ENCODE measurements at regions not wholly inside any gene's neighbourhood (a gene's known extent, or its start where the extent isn't known, plus 50 kb on each side); places are given as distances from the start of the nearest gene placed in this dataset.

GRCh38 chr13:103759361-103759760 lies 693.1 kb upstream of the SLC10A2 start:
- Histone ChIP-seq H3K36me3 (ENCODE audit: control insufficient read depth, insufficient read depth, low read length) (no peaks in the 10 kb centered on the region), H3K4me1 (ENCODE audit: control insufficient read depth, insufficient read depth, low read length) (no peaks in the 10 kb centered on the region), H2BK5ac (ENCODE audit: low read depth, low read length, poor library complexity, severe bottlenecking) (no peak overlapping the region), H4K20me1 (ENCODE audit: insufficient read depth, low read length) (no peaks in the 10 kb centered on the region), H2AK5ac (ENCODE audit: low read depth, low read length) (no peak overlapping the region), H4K5ac (ENCODE audit: low read depth, low read length) (no peak overlapping the region), H3K9me1 (ENCODE audit: insufficient read depth, low read length) (no peaks in the 10 kb centered on the region), H3K79me1 (ENCODE audit: low read depth in 1 of 2, low read length in 2 of 2) (no peaks in the 10 kb centered on the region), H3K27me3 (ENCODE audit: control insufficient read depth, insufficient read depth, low read length) (no peaks in the 10 kb centered on the region), H3K4ac (ENCODE audit: low read depth, low read length) (no peak overlapping the region), H3K9me3 (ENCODE audit: control insufficient read depth, insufficient read depth, low read length) (peaks cover 2% of the 10 kb centered on the region), H3K4me2 (ENCODE audit: low read depth, low read length) (no peak overlapping the region), H2AFZ (replicated peaks; ENCODE audit: low read length, poor library complexity) (no peak overlapping the region), H3K23ac (ENCODE audit: low read depth, low read length) (no peak overlapping the region), H3K14ac (replicated peaks; ENCODE audit: low read depth, low read length) (no peak overlapping the region), H3K56ac (ENCODE audit: extremely low read depth, insufficient read depth, low read length) (no peak overlapping the region), H3K27ac (ENCODE audit: insufficient read depth, low read length) (no peak overlapping the region), H3K9ac (ENCODE audit: low read depth, low read length) (no peak overlapping the region), H2BK20ac (ENCODE audit: low read depth, low read length) (no peak overlapping the region), H3K4me3 (ENCODE audit: insufficient read depth, low read depth, low read length) (no peak overlapping the region), H2BK15ac (ENCODE audit: low read depth, low read length) (no peak overlapping the region), H3K18ac (ENCODE audit: low read depth, low read length) (no peak overlapping the region), H4K8ac (ENCODE audit: low read depth in 2 of 2, low read length in 2 of 2) (no peak overlapping the region), H2AK9ac (replicated peaks; ENCODE audit: low read depth, low read length, poor library complexity) (no peak overlapping the region), H2BK120ac (ENCODE audit: low read depth, low read length) (no peak overlapping the region), H4K91ac (ENCODE audit: insufficient read depth, low read depth, low read length) (no peak overlapping the region)
- ATAC-seq (ENCODE audit: low read depth) = no peak
- in situ Hi-C loops (cut with MboI; ENCODE audit: low sequenced_read_pairs) = no loop called here
- DNase-seq = no peak
- CTCF ChIA-PET = no interaction called here
- no CpG with 5 or more reads among the region's 7 CpGs for WGBS, 2 experiments (ENCODE audit: extremely low coverage in 2 of 2, insufficient read length in 1 of 2)
- dilution Hi-C loops (cut with HindIII; ENCODE audit: low sequenced_read_pairs, unreplicated experiment) = no loop called here
- TF ChIP-seq, protein P1, sequence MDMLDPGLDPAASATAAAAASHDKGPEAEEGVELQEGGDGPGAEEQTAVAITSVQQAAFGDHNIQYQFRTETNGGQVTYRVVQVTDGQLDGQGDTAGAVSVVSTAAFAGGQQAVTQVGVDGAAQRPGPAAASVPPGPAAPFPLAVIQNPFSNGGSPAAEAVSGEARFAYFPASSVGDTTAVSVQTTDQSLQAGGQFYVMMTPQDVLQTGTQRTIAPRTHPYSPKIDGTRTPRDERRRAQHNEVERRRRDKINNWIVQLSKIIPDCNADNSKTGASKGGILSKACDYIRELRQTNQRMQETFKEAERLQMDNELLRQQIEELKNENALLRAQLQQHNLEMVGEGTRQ (IDR thresholded peaks at IDR 0.05; ENCODE audit: low read depth, low read length) = no peak
- TF ChIP-seq, protein P2, sequence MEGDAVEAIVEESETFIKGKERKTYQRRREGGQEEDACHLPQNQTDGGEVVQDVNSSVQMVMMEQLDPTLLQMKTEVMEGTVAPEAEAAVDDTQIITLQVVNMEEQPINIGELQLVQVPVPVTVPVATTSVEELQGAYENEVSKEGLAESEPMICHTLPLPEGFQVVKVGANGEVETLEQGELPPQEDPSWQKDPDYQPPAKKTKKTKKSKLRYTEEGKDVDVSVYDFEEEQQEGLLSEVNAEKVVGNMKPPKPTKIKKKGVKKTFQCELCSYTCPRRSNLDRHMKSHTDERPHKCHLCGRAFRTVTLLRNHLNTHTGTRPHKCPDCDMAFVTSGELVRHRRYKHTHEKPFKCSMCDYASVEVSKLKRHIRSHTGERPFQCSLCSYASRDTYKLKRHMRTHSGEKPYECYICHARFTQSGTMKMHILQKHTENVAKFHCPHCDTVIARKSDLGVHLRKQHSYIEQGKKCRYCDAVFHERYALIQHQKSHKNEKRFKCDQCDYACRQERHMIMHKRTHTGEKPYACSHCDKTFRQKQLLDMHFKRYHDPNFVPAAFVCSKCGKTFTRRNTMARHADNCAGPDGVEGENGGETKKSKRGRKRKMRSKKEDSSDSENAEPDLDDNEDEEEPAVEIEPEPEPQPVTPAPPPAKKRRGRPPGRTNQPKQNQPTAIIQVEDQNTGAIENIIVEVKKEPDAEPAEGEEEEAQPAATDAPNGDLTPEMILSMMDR (conservative IDR thresholded peaks at IDR 0.05; ENCODE audit: low read depth, low read length) = no peak
- TF ChIP-seq, protein P3, sequence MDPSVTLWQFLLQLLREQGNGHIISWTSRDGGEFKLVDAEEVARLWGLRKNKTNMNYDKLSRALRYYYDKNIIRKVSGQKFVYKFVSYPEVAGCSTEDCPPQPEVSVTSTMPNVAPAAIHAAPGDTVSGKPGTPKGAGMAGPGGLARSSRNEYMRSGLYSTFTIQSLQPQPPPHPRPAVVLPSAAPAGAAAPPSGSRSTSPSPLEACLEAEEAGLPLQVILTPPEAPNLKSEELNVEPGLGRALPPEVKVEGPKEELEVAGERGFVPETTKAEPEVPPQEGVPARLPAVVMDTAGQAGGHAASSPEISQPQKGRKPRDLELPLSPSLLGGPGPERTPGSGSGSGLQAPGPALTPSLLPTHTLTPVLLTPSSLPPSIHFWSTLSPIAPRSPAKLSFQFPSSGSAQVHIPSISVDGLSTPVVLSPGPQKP (IDR thresholded peaks at IDR 0.05; ENCODE audit: borderline replicate concordance, low read depth, low read length) = no peak
- no peak for TF ChIP-seq POLR2A (IDR thresholded peaks at IDR 0.05; ENCODE audit: low read depth, low read length)
- TF ChIP-seq RCOR1 (IDR thresholded peaks at IDR 0.05; ENCODE audit: insufficient replicate concordance, low read length) = no peak
- TF ChIP-seq MXI1 (IDR thresholded peaks at IDR 0.05; ENCODE audit: borderline replicate concordance, low read depth, low read length) = no peak
- TF ChIP-seq NFE2L2 (IDR thresholded peaks at IDR 0.05; ENCODE audit: low read depth, low read length) = no peak
- POLR2A ChIA-PET (ENCODE audit: unreplicated experiment) = no interaction called here
- BruUV-seq (replicated peaks) = no TSS peak
- intact Hi-C loops (cut with micrococcal nuclease) = no loop called here

Measured in IMR-90 (cell line).